Lower leg skin (tissue), 3 donors: ENCODE measurements at regions not wholly inside any gene's neighbourhood (a gene's known extent, or its start where the extent isn't known, plus 50 kb on each side); places are given as distances from the start of the nearest gene placed in this dataset.

Experiments used
- POLR2A ChIP-seq, 2 donors: fragments of 450-650 bp; IDR thresholded peaks; one replicate each; pipeline ENCODE4 v1.6.1; 2016 to 2017; ENCODE audit warnings: antibody characterized with exemption in 2 of 2, mild to moderate bottlenecking in 1 of 2, moderate library complexity in 1 of 2
- TF ChIP-seq, protein P1 (sequence below), 3 donors: fragments of 450-650 bp; IDR thresholded peaks; one replicate each; pipeline ENCODE4 v1.5.1; 2016; ENCODE audit warnings: antibody characterized with exemption in 3 of 3, mild to moderate bottlenecking in 3 of 3, moderate library complexity in 2 of 3

DNA sequence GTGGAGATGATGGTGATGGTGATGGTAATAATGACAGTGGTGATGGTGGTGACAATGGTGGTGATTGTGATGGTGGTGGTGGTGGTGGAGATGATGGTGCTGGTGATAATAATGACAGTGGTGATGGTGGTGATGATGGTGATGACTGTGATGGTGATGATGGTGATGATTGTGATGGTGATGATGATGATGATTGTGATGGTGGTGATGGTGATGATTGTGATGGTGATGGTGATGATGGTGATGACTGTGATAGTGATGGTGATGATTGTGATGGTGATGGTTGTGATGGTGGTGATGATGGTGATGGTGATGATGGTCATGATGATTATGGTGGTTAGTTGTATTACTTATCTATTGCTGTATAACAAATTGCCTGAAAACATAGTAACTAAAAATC, 108.9 kb upstream of the NKX1-1 start:
- TF ChIP-seq, protein P1, sequence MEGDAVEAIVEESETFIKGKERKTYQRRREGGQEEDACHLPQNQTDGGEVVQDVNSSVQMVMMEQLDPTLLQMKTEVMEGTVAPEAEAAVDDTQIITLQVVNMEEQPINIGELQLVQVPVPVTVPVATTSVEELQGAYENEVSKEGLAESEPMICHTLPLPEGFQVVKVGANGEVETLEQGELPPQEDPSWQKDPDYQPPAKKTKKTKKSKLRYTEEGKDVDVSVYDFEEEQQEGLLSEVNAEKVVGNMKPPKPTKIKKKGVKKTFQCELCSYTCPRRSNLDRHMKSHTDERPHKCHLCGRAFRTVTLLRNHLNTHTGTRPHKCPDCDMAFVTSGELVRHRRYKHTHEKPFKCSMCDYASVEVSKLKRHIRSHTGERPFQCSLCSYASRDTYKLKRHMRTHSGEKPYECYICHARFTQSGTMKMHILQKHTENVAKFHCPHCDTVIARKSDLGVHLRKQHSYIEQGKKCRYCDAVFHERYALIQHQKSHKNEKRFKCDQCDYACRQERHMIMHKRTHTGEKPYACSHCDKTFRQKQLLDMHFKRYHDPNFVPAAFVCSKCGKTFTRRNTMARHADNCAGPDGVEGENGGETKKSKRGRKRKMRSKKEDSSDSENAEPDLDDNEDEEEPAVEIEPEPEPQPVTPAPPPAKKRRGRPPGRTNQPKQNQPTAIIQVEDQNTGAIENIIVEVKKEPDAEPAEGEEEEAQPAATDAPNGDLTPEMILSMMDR (IDR thresholded peaks at IDR 0.05), result no peak
- no peak for TF ChIP-seq POLR2A (IDR thresholded peaks at IDR 0.05)
